ENCODE measurements at regions not wholly inside any gene's neighbourhood (a gene's known extent, or its start where the extent isn't known, plus 50 kb on each side); places are given as distances from the start of the nearest gene placed in this dataset.

GRCh38 chr5:68505917-68506860 lies 290.6 kb downstream of the PIK3R1 start:
- TF ChIP-seq CTCF (IDR thresholded peaks at IDR 0.05; ENCODE audit: low read depth, low read length) (no peak), POLR2A (IDR thresholded peaks at IDR 0.05; ENCODE audit: extremely low read depth, insufficient read length) (no peak), MAX (IDR thresholded peaks at IDR 0.05; ENCODE audit: low read depth, low read length) (no peak)
